C4-2B (cell line): ENCODE measurements at regions not wholly inside any gene's neighbourhood (a gene's known extent, or its start where the extent isn't known, plus 50 kb on each side); places are given as distances from the start of the nearest gene placed in this dataset.

Source experiments
- H3K27ac ChIP-seq: fragments of 450-650 bp; 2 replicates; pipeline ENCODE4 v1.5.1; 2017
- ZFX ChIP-seq: fragments of 450-650 bp; IDR thresholded peaks from 2 replicates; pipeline ENCODE4 v1.6.1; 2017
- TF ChIP-seq, protein P1 (sequence below): fragments of 450-650 bp; conservative IDR thresholded peaks from 2 replicates; pipeline ENCODE4 v1.5.1; 2017; ENCODE audit warnings: mild to moderate bottlenecking

DNA sequence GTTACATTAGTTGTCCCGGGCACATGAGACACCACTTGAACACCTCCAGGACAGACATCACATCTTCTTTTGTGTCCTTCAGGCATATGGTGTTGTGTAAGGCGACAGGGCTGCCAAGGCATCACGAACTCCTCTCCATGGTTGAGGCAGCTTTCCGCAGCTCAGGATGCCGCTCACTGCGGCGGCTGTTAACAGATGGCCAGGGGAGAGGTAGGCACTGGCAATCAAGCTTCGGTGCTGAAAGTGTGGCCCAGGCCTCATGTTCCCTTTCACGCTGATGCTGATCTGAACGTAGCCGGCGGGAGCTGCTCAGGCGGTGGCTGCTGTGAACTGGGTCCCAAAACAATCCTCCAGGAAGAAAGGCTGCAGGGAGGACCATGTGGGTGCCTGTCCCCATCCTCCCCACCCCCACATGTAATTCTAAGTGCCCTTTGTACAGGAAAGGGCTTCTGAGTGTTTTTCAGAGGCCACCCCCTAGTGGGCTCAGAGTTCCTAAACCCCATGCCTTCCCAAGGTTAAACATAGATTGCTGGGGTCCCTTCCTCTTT, 287.1 kb upstream of the AJAP1 start:
- no peak for TF ChIP-seq ZFX
- TF ChIP-seq, protein P1, sequence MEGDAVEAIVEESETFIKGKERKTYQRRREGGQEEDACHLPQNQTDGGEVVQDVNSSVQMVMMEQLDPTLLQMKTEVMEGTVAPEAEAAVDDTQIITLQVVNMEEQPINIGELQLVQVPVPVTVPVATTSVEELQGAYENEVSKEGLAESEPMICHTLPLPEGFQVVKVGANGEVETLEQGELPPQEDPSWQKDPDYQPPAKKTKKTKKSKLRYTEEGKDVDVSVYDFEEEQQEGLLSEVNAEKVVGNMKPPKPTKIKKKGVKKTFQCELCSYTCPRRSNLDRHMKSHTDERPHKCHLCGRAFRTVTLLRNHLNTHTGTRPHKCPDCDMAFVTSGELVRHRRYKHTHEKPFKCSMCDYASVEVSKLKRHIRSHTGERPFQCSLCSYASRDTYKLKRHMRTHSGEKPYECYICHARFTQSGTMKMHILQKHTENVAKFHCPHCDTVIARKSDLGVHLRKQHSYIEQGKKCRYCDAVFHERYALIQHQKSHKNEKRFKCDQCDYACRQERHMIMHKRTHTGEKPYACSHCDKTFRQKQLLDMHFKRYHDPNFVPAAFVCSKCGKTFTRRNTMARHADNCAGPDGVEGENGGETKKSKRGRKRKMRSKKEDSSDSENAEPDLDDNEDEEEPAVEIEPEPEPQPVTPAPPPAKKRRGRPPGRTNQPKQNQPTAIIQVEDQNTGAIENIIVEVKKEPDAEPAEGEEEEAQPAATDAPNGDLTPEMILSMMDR = no peak
- H3K27ac ChIP-seq = no peak overlapping the region

DNA sequence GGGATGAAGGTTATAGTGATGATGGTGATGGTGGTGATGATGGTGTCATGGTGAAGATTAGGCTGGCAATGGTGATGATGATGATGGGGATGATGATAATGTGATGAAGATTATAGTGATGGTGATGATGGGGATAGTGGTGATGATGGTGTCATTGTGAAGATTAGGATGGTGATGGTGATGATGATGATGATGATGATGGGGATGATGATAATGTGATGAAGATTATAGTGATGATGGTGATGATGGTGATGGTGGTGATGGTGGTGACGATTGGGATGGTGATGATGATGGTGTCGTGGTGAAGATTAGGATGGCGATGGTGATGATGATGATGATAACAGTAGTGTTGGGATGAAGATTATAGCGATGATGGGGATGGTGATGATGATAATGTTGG, 285.1 kb upstream of the AJAP1 start:
- no peak overlapping the region for H3K27ac ChIP-seq

DNA sequence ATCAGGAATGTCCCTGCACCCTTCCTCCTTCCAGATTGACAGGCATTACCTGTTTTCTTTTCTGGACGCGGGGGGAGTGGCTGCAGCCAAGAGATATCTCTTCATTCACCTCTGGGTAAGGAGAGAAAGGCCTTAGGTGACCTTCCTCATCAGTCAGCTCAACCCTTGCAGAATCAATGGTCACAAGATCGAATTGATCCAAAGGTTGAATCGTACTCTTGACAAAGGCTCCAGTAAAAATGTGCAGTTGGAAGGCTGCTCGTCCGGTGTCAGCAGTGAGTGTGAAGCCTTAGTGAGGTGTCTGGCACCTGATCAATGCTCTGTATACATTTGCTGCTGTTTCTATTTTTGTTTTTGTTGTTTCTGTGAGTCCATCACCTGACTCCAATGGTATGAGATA, 282.6 kb upstream of the AJAP1 start:
- TF ChIP-seq, protein P1 = no peak
- TF ChIP-seq ZFX = no peak
- H3K27ac ChIP-seq = no peak overlapping the region

More for the DNA sequence above, 285.1 kb upstream of the AJAP1 start:
- TF ChIP-seq, protein P1 = no peak
- no peak for TF ChIP-seq ZFX

DNA sequence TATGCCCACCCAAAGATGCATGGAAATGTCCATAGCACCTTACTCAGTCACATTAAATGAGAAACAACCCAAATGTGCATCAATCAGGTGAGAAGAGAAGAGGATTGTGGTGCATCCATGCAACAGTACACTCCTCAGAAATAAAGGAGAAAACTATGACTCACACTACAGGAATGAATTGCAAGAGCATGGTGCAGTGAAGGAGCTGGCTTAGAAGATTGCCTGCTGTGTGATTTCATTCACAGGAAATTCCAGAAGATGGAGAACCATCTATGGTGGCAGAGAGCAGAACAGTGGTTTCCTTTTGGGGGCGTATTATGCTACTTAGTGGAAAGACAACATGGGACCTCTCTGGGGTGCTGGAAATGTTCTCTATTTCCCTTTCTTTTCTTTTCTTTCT, 278.6 kb upstream of the AJAP1 start:
- no peak overlapping the region for H3K27ac ChIP-seq
- TF ChIP-seq ZFX = no peak
- TF ChIP-seq, protein P1 = no peak

DNA sequence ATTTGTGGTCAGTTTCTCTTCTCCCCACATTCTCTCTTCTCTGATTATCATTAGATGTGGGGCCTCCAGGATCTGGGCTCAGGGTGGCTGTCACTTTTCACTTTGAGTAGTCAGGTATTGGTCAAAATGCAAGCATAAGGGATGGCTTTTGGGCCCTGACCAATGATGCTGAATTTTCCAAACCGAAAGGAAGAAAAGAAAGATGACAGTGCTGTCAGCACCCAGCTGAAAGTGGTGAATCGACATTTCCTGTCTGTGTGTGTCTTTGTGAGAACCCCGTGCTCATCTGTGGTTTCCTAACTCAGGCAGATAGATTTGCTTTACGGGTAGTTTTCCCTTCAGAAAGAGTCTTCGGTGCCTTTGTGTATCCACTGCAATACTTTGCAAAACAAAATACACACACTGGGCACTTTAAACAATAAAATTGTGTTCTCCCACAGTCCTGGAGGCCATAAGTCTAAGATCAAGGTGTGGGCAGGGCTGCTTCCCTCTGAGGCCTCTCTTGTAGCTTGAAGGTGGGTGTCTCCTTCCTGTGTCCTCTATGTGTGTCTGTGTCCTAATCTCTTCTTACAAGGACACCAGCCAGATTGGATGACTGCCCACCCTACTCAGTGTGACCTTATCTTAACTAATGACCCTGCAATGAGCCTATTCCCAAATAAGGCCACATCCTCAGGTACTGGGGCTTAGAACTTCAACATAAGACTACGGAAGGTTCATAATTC, 274.8 kb upstream of the AJAP1 start:
- no peak overlapping the region for H3K27ac ChIP-seq
- no peak for TF ChIP-seq ZFX
- TF ChIP-seq, protein P1 = no peak

- TF ChIP-seq ZFX = no peak
- H3K27ac ChIP-seq = no peak overlapping the region
Measured at GRCh38 chr1:4380564-4381168, 273.7 kb upstream of the AJAP1 start.

- no peak overlapping the region for H3K27ac ChIP-seq
- TF ChIP-seq, protein P1 = no peak
- no peak for TF ChIP-seq ZFX
Measured at GRCh38 chr1:4393191-4393590, 261.2 kb upstream of the AJAP1 start.
